ENCODE measurements at regions not wholly inside any gene's neighbourhood (a gene's known extent, or its start where the extent isn't known, plus 50 kb on each side); places are given as distances from the start of the nearest gene placed in this dataset.

GRCh38 chr7:32258265-32258664 lies 188.1 kb upstream of the PDE1C start:
- no peak for DNase-seq (ENCODE audit: low spot score)
- TF ChIP-seq CTCF (IDR thresholded peaks at IDR 0.05; ENCODE audit: extremely low read depth, missing control alignments): no peak

- TF ChIP-seq CTCF (IDR thresholded peaks at IDR 0.05; ENCODE audit: extremely low read depth, missing control alignments): no peak
These were observed 187.4 kb upstream of the PDE1C start for GRCh38 chr7:32257621-32258020.

GRCh38 chr7:32256811-32257210 lies 186.6 kb upstream of the PDE1C start:
- DNase-seq (ENCODE audit: low spot score): no peak
- no peak for TF ChIP-seq CTCF (IDR thresholded peaks at IDR 0.05; ENCODE audit: extremely low read depth, missing control alignments)

More at GRCh38 chr7:32257621-32258020, 187.4 kb upstream of the PDE1C start:
- DNase-seq (ENCODE audit: low spot score): no peak

GRCh38 chr7:32256376-32256775 lies 186.2 kb upstream of the PDE1C start:
- DNase-seq (ENCODE audit: low spot score): no peak
- no peak for TF ChIP-seq CTCF (IDR thresholded peaks at IDR 0.05; ENCODE audit: extremely low read depth, missing control alignments)

GRCh38 chr7:32255036-32255435 lies 184.8 kb upstream of the PDE1C start:
- TF ChIP-seq CTCF (IDR thresholded peaks at IDR 0.05; ENCODE audit: extremely low read depth, missing control alignments): no peak
- DNase-seq (ENCODE audit: low spot score): no peak

GRCh38 chr7:32253299-32253698 lies 183.1 kb upstream of the PDE1C start:
- no peak for TF ChIP-seq CTCF (IDR thresholded peaks at IDR 0.05; ENCODE audit: extremely low read depth, missing control alignments)
- no peak for DNase-seq (ENCODE audit: low spot score)

GRCh38 chr7:32251659-32252058 lies 181.5 kb upstream of the PDE1C start:
- no peak for DNase-seq (ENCODE audit: low spot score)
- TF ChIP-seq CTCF (IDR thresholded peaks at IDR 0.05; ENCODE audit: extremely low read depth, missing control alignments): no peak

Measured in GM20000 (cell line).